H1 (cell line): ENCODE measurements at regions not wholly inside any gene's neighbourhood (a gene's known extent, or its start where the extent isn't known, plus 50 kb on each side); places are given as distances from the start of the nearest gene placed in this dataset.

Source experiments
- CHD7 ChIP-seq: fragments of 300-600 bp; sonication (generic); IDR thresholded peaks from 2 replicates; pipeline ENCODE4 v1.7.1; 2012; ENCODE audit warnings: low read length, moderate library complexity, mild to moderate bottlenecking, inconsistent platforms; ENCODE audit not compliant: insufficient replicate concordance
- SAP30 ChIP-seq: fragments of 300-600 bp; sonication (generic); IDR thresholded peaks from 2 replicates; pipeline ENCODE4 v1.7.1; 2012; ENCODE audit warnings: low read length, moderate library complexity, mild to moderate bottlenecking, inconsistent platforms; ENCODE audit not compliant: insufficient read depth, insufficient replicate concordance

GRCh38 chr10:44564361-44564760, 179.5 kb upstream of the CXCL12 start (continued):
- TF ChIP-seq SAP30 (no peak), CHD7 (no peak)
